ENCODE measurements at regions not wholly inside any gene's neighbourhood (a gene's known extent, or its start where the extent isn't known, plus 50 kb on each side); places are given as distances from the start of the nearest gene placed in this dataset.

DNA sequence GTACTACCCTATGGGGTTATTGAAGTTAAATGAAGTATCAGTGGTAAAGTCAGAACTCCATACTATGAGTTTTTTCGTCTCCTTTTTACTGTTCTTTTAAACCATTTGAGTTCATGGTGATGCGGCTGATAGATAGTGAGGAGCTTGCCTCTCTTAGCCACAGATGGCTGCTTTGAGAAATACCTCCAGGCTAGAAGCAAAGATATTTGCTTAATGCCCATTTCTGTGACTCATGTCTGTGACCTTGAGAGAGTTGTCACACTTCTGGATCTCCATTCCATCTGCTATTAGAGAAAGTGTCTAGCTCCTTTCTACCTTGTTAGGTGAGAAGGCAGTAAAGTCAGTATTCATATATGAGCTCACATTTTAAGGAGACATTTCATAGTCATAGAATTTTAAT is 89.5 kb upstream of the PLXNA2 start:
- H3K36me3 ChIP-seq = no peaks in the 10 kb centered on the region
- H3K4me1 ChIP-seq = peaks cover 0 to 10% (median 7%) of the 10 kb centered on the region in 4 donors
- TF ChIP-seq POLR2AphosphoS5 (IDR thresholded peaks at IDR 0.05) (no peak), CTCF (IDR thresholded peaks at IDR 0.05) (no peak), POLR2A (IDR thresholded peaks at IDR 0.05; ENCODE audit: low read depth) (no peak), EP300 (IDR thresholded peaks at IDR 0.05) (no peak)
- no peaks in the 10 kb centered on the region for H3K9me3 ChIP-seq
- H3K27ac ChIP-seq (replicated peaks in 1 of 4) = no peak overlapping the region
- no peak for DNase-seq (ENCODE audit: extremely low spot score)
- intact Hi-C loops (cut with DNase I) = no loop called here
- no peak overlapping the region for H3K4me3 ChIP-seq
- WGBS = 91% methylated on average over 2 of the region's 2 CpGs
- no peaks in the 10 kb centered on the region for H3K27me3 ChIP-seq

- Histone ChIP-seq H3K27ac (replicated peaks in 1 of 4) (no peak overlapping the region), H3K9me3 (no peaks in the 10 kb centered on the region), H3K4me1 (peaks cover 0 to 10% (median 7%) of the 10 kb centered on the region in 4 donors), H3K4me3 (no peak overlapping the region), H3K36me3 (no peaks in the 10 kb centered on the region), H3K27me3 (no peaks in the 10 kb centered on the region)
- WGBS = 73% methylated on average over 9 of the region's 9 CpGs
- TF ChIP-seq POLR2A (IDR thresholded peaks at IDR 0.05; ENCODE audit: low read depth) (no peak), CTCF (IDR thresholded peaks at IDR 0.05) (no peak), POLR2AphosphoS5 (IDR thresholded peaks at IDR 0.05) (no peak)
- intact Hi-C loops (cut with DNase I) = no loop called here
- DNase-seq (ENCODE audit: extremely low spot score) = no peak
Measured at GRCh38 chr1:208335371-208336136, 91.4 kb upstream of the PLXNA2 start.

DNA sequence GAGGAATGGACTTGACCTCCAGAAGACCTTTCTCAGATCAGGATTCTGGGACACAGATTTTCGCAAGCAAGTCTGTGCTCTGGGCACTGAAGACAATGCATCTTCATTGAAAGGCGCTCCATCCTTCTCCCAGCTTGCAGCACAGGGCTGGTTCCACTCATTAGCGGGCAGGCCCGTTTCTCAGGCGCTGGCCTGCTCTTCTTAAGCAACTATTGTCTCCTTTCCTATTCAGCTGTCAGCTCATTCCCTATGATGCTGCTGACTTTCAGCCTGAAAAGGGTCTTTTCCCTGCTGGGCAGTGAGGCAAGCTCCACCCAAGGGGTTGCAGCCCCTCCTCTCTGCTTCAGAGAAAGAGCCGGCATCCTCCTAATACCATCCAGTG is 91.9 kb upstream of the PLXNA2 start:
- Histone ChIP-seq H3K4me1 (peaks cover 0 to 10% (median 7%) of the 10 kb centered on the region in 4 donors), H3K4me3 (no peak overlapping the region), H3K9me3 (no peaks in the 10 kb centered on the region), H3K27me3 (no peaks in the 10 kb centered on the region), H3K27ac (replicated peaks in 1 of 4) (no peak overlapping the region), H3K36me3 (no peaks in the 10 kb centered on the region)
- WGBS = 91% methylated on average over 6 of the region's 6 CpGs
- TF ChIP-seq CTCF (IDR thresholded peaks at IDR 0.05) (no peak), POLR2AphosphoS5 (IDR thresholded peaks at IDR 0.05) (no peak), EP300 (IDR thresholded peaks at IDR 0.05) (no peak), POLR2A (IDR thresholded peaks at IDR 0.05; ENCODE audit: low read depth) (no peak)
- intact Hi-C loops (cut with DNase I) = no loop called here
- DNase-seq (ENCODE audit: extremely low spot score) = no peak

- no peak overlapping the region for H3K4me3 ChIP-seq
- H3K4me1 ChIP-seq = no peaks in the 10 kb centered on the region
- H3K27me3 ChIP-seq = no peaks in the 10 kb centered on the region
- intact Hi-C loops (cut with DNase I) = no loop called here
- TF ChIP-seq EP300 (IDR thresholded peaks at IDR 0.05) = no peak
- TF ChIP-seq CTCF (IDR thresholded peaks at IDR 0.05) = no peak
- no peak for TF ChIP-seq POLR2AphosphoS5 (IDR thresholded peaks at IDR 0.05)
- no peak for TF ChIP-seq POLR2A (IDR thresholded peaks at IDR 0.05; ENCODE audit: low read depth)
- no peaks in the 10 kb centered on the region for H3K36me3 ChIP-seq
- no peaks in the 10 kb centered on the region for H3K9me3 ChIP-seq
- 79% methylated on average over 2 of the region's 2 CpGs for WGBS
- H3K27ac ChIP-seq (replicated peaks in 1 of 4) = no peak overlapping the region
- no peak for DNase-seq (ENCODE audit: extremely low spot score)
Measured at GRCh38 chr1:208339911-208340310, 95.7 kb upstream of the PLXNA2 start.

GRCh38 chr1:208343226-208343625 is 99.0 kb upstream of the PLXNA2 start:
- no peaks in the 10 kb centered on the region for H3K27me3 ChIP-seq
- H3K4me3 ChIP-seq = no peak overlapping the region
- TF ChIP-seq EP300 (IDR thresholded peaks at IDR 0.05) (no peak), CTCF (IDR thresholded peaks at IDR 0.05) (no peak), POLR2AphosphoS5 (IDR thresholded peaks at IDR 0.05) (no peak), POLR2A (IDR thresholded peaks at IDR 0.05; ENCODE audit: low read depth) (no peak)
- H3K27ac ChIP-seq (replicated peaks in 1 of 4) = no peak overlapping the region
- H3K36me3 ChIP-seq = no peaks in the 10 kb centered on the region
- 80% methylated on average over 4 of the region's 4 CpGs for WGBS
- H3K9me3 ChIP-seq = no peaks in the 10 kb centered on the region
- intact Hi-C loops (cut with DNase I) = no loop called here
- H3K4me1 ChIP-seq = no peaks in the 10 kb centered on the region
- DNase-seq (ENCODE audit: extremely low spot score) = no peak
